ENCODE measurements at regions not wholly inside any gene's neighbourhood (a gene's known extent, or its start where the extent isn't known, plus 50 kb on each side); places are given as distances from the start of the nearest gene placed in this dataset.

DNA sequence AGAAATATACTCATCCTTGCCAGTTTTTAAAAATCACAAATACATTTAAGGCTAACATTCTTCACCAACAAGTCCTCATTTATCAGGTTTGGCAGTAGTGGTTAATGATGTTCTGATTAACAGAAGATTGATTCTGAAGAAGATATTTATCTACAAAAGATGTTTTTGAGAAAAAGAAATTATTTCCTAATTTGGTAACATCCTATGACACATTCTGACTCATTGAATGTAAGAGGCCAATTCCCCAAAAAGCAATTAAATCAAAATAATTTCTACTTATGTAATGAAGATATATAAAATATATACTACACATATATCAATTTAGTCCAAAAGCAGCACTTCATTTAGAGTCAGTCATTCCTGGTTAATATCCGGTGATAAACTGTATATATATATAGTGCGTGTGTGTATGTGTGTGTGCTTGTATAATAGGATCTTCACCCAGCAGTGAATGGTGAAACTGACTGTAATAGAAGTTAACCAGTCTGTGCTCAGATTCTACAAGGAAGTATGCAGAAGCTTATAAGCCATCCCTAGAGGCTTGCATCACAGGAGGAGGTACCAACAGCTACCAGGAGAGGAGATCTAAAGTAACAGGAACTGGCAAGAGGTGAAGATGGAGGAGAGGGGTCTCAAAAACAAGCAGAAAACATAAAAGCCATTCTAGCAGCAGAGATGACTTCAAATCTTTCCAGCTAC is 82.9 kb upstream of the MARCKS start:
- TF ChIP-seq, protein P1, sequence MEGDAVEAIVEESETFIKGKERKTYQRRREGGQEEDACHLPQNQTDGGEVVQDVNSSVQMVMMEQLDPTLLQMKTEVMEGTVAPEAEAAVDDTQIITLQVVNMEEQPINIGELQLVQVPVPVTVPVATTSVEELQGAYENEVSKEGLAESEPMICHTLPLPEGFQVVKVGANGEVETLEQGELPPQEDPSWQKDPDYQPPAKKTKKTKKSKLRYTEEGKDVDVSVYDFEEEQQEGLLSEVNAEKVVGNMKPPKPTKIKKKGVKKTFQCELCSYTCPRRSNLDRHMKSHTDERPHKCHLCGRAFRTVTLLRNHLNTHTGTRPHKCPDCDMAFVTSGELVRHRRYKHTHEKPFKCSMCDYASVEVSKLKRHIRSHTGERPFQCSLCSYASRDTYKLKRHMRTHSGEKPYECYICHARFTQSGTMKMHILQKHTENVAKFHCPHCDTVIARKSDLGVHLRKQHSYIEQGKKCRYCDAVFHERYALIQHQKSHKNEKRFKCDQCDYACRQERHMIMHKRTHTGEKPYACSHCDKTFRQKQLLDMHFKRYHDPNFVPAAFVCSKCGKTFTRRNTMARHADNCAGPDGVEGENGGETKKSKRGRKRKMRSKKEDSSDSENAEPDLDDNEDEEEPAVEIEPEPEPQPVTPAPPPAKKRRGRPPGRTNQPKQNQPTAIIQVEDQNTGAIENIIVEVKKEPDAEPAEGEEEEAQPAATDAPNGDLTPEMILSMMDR (IDR thresholded peaks at IDR 0.05), result no peak
- no peak for TF ChIP-seq POLR2A (IDR thresholded peaks at IDR 0.05; ENCODE audit: low read depth)
